Fibroblast of mammary gland (primary cell): ENCODE measurements at regions not wholly inside any gene's neighbourhood (a gene's known extent, or its start where the extent isn't known, plus 50 kb on each side); places are given as distances from the start of the nearest gene placed in this dataset.

ENCODE experiments used
- DNase-seq: peaks from one replicate; pipeline ENCODE4 v3.0.0-alpha.2; 2010; ENCODE audit warnings: low read depth
- H3K4me3 ChIP-seq: 2 replicates; pipeline ENCODE4 v1.5.1; 2011; ENCODE audit warnings: low read depth, mild to moderate bottlenecking, low read length, moderate library complexity; ENCODE audit not compliant: control insufficient read depth
- CTCF ChIP-seq: conservative IDR thresholded peaks from 2 replicates; pipeline ENCODE4 v1.5.1; 2011; ENCODE audit warnings: low read depth, low read length, inconsistent platforms; ENCODE audit not compliant: control insufficient read depth, insufficient read depth

- no peak overlapping the region for H3K4me3 ChIP-seq
- DNase-seq = no peak
- TF ChIP-seq CTCF = no peak
Observed at GRCh38 chr7:96481796-96482195, 159.9 kb upstream of the SLC25A13 start.

GRCh38 chr7:96479015-96479645, 157.2 kb upstream of the SLC25A13 start:
- no peak overlapping the region for H3K4me3 ChIP-seq
- no peak for DNase-seq
- TF ChIP-seq CTCF = no peak

- H3K4me3 ChIP-seq = no peak overlapping the region
- no peak for TF ChIP-seq CTCF
- DNase-seq = no peak
Observed at GRCh38 chr7:96471606-96472005, 149.7 kb upstream of the SLC25A13 start.

GRCh38 chr7:96452146-96452545, 130.2 kb upstream of the SLC25A13 start:
- DNase-seq = no peak
- H3K4me3 ChIP-seq = no peak overlapping the region
- TF ChIP-seq CTCF = no peak

- H3K4me3 ChIP-seq = no peak overlapping the region
- no peak for TF ChIP-seq CTCF
- DNase-seq = no peak
Observed at GRCh38 chr7:96449094-96449493, 127.2 kb upstream of the SLC25A13 start.

DNA sequence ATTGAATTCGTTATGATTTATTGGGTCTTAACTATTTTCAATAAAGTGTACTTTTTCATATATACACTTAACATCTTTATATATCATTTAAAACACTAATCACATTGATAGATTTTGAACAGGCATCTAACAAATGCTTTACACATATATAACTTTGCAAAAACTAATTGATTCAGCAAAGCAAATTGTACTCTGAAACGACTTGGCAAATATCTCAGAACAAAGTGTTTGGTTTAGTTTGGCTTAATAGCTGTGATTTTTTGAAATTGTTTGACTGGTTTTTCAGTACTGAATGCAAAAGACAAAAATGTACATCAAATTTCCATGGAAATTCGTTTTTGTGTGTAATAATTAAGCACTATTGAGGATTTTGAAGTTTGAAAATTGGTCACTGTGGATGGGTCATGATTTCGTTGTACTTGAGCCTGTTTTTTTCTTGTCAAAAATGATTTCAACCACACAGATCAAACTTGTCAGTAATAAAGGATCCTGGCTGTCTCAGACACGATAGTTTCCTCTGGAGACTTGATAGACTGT, 125.3 kb upstream of the SLC25A13 start:
- no peak for TF ChIP-seq CTCF
- no peak for DNase-seq
- H3K4me3 ChIP-seq = no peak overlapping the region
